Stimulated activated CD4-positive, alpha-beta T cell treated with anti-CD3 and anti-CD28 coated beads, Interleukin-12 subunit alpha, Interleukin-12 subunit beta, amount 100 ng/mL, for 48 hours (primary cell): ENCODE measurements at regions not wholly inside any gene's neighbourhood (a gene's known extent, or its start where the extent isn't known, plus 50 kb on each side); places are given as distances from the start of the nearest gene placed in this dataset.

Experiments used
- DNase-seq, 3 donors: peaks; one replicate each; pipeline ENCODE4 v3.0.0-alpha.2; 2020; ENCODE audit warnings: low read depth in 2 of 3, low spot score in 1 of 3

- no peak for DNase-seq
These were observed 87.1 kb upstream of the SELENOP start for GRCh38 chr5:42898760-42899159.

GRCh38 chr5:42896523-42896922, 84.8 kb upstream of the SELENOP start:
- DNase-seq, result no peak

GRCh38 chr5:42894057-42894456, 82.4 kb upstream of the SELENOP start:
- DNase-seq, result no peak

DNA sequence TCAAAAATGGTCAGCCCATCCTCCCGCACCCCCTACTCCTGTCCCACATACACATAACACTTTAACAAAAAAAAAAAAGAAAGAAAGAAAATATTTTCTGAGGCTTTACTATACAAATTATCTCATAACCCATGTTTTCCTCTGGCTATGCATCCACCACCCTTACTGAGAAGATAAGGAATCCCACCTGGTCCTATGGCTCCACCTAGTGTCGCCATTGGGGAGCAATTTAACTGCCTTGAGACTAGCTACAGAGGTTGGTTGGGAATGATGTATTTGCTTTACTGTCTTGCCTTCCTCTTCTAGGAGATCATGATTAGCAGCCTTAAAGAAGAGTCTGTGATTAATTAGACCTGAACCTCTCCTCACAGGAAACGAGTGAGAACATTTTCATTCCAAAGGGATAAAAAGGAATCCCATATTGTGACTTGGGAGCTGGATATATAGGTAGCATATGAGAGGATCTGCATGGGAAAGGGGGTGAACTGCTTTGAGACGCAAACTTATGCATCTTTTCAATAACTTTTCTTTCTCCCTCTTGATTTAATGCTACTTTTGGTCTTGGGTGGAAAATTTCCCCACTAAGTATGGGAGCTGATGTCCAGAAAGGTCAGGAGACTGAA, 77.7 kb upstream of the SELENOP start:
- peak; percentile 51 to 60 (median 54) for DNase-seq

DNA sequence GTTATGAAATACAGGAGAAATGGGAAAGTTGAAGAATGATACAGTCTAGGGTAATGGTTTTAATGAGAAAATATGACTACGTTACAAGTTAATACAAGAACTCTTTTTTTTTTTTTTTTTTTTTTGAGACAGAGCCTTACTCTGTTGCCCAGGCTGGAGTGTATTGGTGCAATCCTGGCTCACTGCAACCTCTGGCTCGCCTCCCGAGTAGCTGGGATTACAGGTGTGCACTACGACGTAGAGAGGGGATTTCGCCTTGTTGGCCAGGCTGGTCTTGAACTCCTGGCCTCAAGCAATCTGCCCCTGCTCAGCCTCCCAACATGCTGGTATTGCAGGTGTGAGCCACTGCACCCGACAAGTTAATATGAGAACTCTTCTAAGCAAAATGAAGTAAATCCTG, 77.1 kb upstream of the SELENOP start:
- DNase-seq, result no peak

DNA sequence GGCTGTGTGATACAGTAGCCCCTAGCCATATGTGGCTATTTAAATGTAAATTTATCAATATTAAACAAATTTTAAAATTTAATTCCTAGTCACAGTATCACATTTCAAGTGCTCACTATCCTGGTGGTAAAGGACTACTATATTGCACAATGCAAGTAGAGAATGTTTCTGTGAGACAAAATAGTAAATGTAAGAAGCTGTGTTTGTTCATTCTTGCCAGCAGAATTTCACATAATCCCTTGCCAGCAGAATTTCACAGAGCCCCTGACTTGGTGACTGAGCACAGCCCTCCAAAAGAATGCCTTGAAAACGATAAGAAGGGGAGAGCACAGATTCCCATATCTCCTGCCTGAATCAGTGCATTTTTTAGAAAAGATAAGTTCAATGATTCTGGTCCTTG, 75.9 kb upstream of the SELENOP start:
- DNase-seq, result no peak

GRCh38 chr5:42887097-42887496, 75.4 kb upstream of the SELENOP start:
- DNase-seq, result no peak

GRCh38 chr5:42886635-42887034, 74.9 kb upstream of the SELENOP start:
- DNase-seq, result no peak

GRCh38 chr5:42884326-42884725, 72.6 kb upstream of the SELENOP start:
- DNase-seq, result no peak

DNA sequence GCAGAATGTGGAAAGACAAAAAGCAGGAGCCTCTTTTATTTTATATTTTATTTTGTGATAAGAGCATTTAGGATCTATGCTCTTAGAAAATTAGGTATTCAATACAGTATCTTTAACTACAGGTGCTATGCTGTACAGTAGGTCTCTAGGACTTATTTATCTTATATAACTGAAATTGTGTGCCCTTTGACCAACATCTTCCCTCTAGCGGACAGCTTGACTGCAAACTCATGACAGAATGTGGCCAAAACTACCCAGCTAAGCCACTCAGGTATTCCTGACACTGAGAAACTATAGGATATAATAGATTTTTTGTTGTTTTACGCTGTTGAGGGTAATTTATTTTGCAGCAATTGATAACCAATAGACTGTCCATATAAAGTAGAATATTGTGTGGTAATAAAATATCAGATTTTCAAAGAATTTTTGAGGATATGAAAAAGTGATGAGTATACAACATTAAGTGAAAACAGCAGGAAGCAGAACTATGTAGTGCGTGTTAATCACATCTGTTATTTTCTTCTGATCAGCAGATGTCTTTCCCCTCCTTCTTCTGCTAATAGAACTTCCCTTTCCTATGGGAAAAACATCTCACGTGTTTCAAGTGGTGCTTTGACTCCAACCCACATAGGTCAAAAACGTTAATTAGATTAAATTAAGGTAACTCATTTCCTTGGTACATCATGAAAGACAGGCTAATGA, 69.9 kb upstream of the SELENOP start:
- no peak for DNase-seq

DNA sequence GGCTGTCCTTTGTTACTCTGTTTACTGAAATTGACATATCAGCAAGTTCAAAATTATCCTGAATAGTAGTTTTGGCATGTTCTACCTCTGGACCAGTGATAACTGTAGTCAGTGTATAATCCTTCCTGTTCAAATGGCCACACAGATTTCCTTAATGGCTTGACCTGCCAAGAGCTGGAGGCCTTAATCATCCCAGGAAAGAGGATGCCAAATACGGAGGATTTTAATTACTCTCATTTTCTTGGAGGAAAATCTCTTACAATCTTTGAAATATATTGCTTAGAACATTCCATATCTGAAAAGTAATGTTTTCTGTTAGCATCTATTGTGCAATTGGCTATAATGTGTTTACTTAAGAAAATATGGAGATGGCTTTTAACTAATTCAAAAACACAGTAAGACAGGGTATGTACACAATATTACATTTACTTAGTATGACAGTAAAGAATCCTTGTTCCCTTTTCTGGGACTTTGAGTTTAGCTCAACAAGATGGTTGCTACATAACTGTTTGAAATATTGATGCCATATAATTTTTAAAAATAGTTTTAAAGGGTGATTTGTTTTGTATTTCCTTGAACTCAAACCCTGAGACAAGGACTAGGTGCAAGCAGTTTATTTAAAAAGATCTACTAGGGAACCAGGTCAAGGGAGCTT, 68.9 kb upstream of the SELENOP start:
- no peak for DNase-seq

GRCh38 chr5:42879291-42879690, 67.6 kb upstream of the SELENOP start:
- no peak for DNase-seq

- DNase-seq, result no peak
These were observed 66.9 kb upstream of the SELENOP start for GRCh38 chr5:42878550-42878949.

DNA sequence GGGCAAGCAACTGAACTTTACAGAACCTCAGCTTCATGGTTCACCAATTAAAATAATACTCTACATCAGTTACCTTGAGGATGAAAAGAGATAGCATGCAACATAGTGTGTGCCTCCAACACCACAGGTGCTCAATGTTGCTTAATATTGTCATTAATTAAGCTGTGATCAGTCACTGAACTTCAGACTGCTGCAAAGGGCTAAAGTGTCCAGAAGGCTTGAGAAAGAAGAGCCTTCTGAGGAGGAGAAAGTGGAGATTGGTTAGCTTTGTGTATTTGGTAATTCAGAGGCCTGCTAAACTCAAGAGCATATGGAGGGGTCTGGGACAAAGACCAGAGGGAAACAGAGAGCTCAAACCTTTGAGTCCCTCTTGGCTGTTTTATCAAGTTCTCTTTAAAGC, 66.3 kb upstream of the SELENOP start:
- DNase-seq, result no peak

- DNase-seq, result no peak
These were observed 65.7 kb upstream of the SELENOP start for GRCh38 chr5:42877431-42877830.

GRCh38 chr5:42876375-42876844, 64.7 kb upstream of the SELENOP start:
- no peak for DNase-seq

DNA sequence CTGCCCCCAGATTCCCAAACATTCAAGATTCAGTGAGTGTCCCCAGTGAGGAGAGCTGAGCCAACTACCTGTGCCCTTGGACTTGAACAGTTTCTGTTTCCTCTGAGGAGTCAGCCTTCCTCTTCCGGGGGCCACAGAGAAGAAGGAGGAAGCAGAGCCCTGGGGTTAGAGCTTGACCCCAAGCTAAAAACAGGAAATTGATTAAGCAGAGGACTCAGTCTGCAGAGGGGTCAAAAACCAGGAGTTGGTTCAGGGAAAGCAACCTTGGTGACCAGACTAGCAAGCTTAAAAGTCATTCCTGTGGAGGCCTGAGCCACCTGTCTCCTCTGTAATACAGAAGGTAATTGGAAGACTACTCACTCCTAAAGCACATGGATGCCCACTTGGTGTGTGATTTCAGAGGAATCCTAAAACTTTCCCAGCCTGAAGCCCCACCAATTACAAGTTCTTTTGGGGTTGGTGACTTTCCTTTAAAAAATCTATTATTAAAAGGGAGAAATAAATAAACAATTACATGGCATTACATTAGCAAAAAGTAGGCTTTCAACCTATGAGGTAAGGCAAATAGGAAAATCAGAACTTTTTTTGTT, 64.2 kb upstream of the SELENOP start:
- no peak for DNase-seq

GRCh38 chr5:42875211-42875610, 63.5 kb upstream of the SELENOP start:
- DNase-seq, result no peak

DNA sequence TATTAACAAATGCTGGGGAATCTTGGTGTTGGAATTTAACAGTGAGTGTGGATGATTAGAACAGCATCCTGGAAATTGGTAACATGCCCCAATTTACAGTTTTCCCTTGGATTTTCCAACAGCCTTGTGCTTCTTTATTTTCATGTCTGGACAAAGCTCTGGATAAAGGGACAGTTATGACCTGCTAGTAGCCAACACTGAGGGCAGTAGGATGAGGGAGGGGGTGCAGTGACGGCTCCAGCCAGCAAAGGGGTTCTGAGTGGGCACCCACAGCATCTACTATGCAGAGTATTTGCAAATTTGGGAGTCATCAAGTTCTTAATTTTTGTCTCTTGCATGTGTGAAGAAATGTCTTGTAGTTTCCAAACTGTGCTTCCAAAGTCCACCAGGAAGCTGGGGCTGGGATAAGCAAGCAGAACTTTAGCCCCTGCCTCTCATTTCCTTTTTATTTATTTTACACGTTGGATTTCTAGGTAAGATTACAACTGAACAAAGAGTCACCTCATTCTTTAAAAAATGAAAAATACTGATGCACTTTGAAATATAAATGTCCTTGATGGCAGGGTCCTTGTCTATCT, 63.0 kb upstream of the SELENOP start:
- DNase-seq, result no peak

- DNase-seq, result no peak
These were observed 61.2 kb upstream of the SELENOP start for GRCh38 chr5:42872865-42873264.

DNA sequence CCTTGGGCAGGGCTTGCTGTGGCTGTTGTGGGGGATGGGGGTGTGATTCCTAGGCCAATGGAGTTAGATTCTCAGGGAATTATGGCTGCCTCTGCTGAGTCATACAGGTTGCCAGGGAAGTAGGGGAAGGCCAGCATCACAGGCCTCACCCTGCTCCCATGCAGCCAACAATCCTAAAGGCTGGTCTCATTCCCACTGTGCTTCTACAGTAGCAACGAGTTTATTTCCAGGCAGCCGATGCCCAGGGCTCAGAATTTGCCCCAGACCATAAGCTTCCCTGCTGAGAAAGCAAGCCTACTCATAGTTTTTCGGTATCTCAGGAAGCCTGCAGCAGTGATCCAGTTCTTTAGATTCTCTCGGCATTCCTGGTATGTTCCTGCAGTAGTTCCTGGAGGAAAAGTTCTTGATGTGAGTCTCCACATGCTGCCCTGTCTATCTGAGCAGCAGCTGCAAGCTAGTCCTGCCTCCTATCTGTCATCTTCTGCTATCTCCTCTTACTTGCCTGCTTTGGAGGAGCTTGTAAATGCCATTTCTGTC, 59.3 kb upstream of the SELENOP start:
- DNase-seq, result no peak
